ENCODE measurements at regions not wholly inside any gene's neighbourhood (a gene's known extent, or its start where the extent isn't known, plus 50 kb on each side); places are given as distances from the start of the nearest gene placed in this dataset.
"Not testable (repeated sequence)": the region's sequence is repeated elsewhere in the genome, so short reads cannot be mapped to it uniquely, and the experiment has no call there.

DNA sequence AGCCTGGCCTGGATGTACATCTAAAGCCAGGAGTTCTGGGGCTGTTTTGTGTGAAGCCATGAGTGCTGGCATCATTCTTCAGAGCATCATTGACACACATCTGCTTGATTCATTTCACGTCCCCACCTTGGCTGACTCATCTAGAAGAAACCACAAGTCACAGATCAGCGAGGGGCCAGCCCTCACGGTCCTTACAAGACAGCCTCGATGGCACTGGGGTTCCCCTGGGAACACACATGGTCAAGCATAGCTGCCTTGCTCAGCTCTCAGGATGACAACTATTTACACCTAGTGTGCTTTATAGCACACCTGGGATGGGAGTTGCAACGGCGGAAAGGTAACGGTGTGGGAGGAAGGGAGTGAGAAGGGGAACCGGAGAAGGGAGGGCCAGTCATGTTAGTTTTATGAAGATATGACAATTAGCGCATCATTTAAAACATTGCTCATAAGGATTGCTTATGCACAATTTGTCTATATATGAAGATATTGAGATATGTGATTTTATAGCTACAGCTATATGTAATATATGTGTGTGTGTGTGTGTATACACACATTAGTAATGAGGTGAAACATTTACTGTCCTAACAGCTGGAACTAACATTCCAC, 227.1 kb downstream of the RPLP1 start:
- H3K4me3 ChIP-seq = no peak overlapping the region
- intact Hi-C loops (cut with DNase I; ENCODE audit: low total_unique reads) = no loop called here
- TF ChIP-seq, protein P1, sequence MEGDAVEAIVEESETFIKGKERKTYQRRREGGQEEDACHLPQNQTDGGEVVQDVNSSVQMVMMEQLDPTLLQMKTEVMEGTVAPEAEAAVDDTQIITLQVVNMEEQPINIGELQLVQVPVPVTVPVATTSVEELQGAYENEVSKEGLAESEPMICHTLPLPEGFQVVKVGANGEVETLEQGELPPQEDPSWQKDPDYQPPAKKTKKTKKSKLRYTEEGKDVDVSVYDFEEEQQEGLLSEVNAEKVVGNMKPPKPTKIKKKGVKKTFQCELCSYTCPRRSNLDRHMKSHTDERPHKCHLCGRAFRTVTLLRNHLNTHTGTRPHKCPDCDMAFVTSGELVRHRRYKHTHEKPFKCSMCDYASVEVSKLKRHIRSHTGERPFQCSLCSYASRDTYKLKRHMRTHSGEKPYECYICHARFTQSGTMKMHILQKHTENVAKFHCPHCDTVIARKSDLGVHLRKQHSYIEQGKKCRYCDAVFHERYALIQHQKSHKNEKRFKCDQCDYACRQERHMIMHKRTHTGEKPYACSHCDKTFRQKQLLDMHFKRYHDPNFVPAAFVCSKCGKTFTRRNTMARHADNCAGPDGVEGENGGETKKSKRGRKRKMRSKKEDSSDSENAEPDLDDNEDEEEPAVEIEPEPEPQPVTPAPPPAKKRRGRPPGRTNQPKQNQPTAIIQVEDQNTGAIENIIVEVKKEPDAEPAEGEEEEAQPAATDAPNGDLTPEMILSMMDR (IDR thresholded peaks at IDR 0.05) = no peak
- TF ChIP-seq POLR2A (IDR thresholded peaks at IDR 0.05) (no peak), POLR2AphosphoS5 (IDR thresholded peaks at IDR 0.05) (no peak), EP300 (IDR thresholded peaks at IDR 0.05; ENCODE audit: low read depth) (no peak)
- H3K27me3 ChIP-seq = no peaks in the 10 kb centered on the region
- peaks cover 0 to 6% of the 10 kb centered on the region in 2 donors for H3K9me3 ChIP-seq
- in situ Hi-C loops (cut with MboI; ENCODE audit: low pct_ligation_motif_present in 1 of 4, low pct_unique_long_range_greater_than_20kb in 1 of 4, low sequenced_read_pairs in 3 of 4) = no loop called here
- 70 to 74% methylated on average over 7 to 9 of the region's 9 CpGs for WGBS, 2 donors (ENCODE audit: low coverage in 1 of 2)
- no peak overlapping the region for H3K27ac ChIP-seq
- no peaks in the 10 kb centered on the region for H3K4me1 ChIP-seq
- DNase-seq = no peak
- no peaks in the 10 kb centered on the region for H3K36me3 ChIP-seq

DNA sequence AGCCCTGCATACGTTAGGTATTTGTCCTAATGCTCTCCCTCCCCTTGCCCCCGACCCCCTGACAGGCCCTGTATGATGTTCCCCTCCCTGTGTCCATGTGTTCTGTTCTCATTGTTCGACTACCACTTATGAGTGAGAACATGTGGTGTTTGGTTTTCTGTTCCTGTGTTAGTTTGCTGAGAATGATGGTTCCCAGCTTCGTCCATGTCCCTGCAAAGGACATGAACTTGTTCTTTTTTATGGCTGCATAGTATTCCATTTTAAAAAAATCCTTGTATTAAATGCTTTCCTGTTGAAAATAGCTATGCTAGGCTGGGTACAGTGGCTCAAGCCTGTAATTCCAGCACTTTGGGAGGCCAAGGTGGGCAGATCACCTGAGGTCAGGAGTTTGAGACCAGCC, 232.2 kb downstream of the RPLP1 start:
- 83 to 89% methylated on average over 4 of the region's 4 CpGs for WGBS, 2 donors (ENCODE audit: low coverage in 1 of 2)
- in situ Hi-C loops (cut with MboI; ENCODE audit: low pct_ligation_motif_present in 1 of 4, low pct_unique_long_range_greater_than_20kb in 1 of 4, low sequenced_read_pairs in 3 of 4); H3K27me3 ChIP-seq; H3K36me3 ChIP-seq; H3K4me1 ChIP-seq; DNase-seq; H3K27ac ChIP-seq; H3K4me3 ChIP-seq; intact Hi-C loops (cut with DNase I; ENCODE audit: low total_unique reads): not testable (repeated sequence)
- H3K9me3 ChIP-seq = peaks cover 19 to 21% of the 10 kb centered on the region in 2 donors

DNA sequence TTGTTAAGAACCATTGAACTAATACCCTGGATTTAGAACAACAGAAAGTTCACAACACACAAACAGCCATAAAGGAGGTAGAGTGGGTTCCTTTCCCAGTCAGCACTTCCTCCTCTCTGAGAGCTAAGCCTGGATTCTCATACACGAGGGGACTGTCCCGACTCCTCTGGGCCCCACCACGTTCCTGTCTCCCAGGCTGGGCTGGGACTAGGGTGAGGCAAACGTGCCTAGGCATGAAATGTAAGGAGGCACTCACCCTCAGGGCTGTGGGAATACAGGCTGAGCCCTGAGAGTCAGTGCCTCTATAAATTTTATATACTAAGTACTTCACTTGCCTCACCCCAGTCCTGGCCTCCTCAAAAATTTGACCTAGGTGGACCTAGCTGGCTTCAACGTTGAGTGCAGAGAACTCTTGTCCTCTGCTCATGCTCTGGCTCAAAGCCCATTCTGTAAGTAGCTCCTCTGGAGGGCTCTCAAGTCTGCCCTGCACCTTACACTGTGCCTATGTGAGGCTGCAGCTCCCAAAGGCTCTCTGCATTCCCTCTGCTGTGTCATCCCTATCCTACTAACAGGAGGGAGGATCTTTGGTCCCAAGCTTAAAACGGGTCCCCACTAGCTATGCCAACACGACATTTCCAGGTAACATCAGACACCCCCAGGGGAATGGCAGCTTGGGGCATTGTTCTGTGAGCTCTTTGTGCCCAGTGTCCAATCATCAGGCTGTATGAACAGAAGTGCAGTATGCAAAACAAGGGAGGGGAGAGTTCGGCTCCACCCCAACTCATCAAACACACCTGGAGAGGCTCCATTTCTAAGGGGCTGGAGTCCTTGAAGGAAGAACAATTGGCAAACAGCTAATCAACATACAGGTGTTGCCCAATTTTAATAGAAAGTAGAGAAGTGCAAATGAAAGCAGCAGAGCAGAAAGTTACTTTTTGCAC, 233.2 kb downstream of the RPLP1 start:
- peak; percentile 25 for DNase-seq
- Histone ChIP-seq H3K9me3 (peaks cover 23 to 24% of the 10 kb centered on the region in 2 donors), H3K27me3 (no peaks in the 10 kb centered on the region), H3K4me1 (peaks cover 0 to 3% (median 0%) of the 10 kb centered on the region in 4 donors), H3K4me3 (no peak overlapping the region), H3K27ac (no peak overlapping the region), H3K36me3 (no peaks in the 10 kb centered on the region)
- in situ Hi-C loops (cut with MboI; ENCODE audit: low pct_ligation_motif_present in 1 of 4, low pct_unique_long_range_greater_than_20kb in 1 of 4, low sequenced_read_pairs in 3 of 4) = no loop called here
- intact Hi-C loops (cut with DNase I; ENCODE audit: low total_unique reads) = no loop called here
- WGBS, 2 donors (ENCODE audit: low coverage in 1 of 2) = 40% methylated on average over 8 of the region's 8 CpGs; no CpG with 5 or more reads in 1 of the 2 donors
- TF ChIP-seq POLR2A (IDR thresholded peaks at IDR 0.05) = no peak
- no peak for TF ChIP-seq EP300 (IDR thresholded peaks at IDR 0.05; ENCODE audit: low read depth)
- TF ChIP-seq, protein P1 (IDR thresholded peaks at IDR 0.05) = no peak
- TF ChIP-seq POLR2AphosphoS5 (IDR thresholded peaks at IDR 0.05) = no peak

DNA sequence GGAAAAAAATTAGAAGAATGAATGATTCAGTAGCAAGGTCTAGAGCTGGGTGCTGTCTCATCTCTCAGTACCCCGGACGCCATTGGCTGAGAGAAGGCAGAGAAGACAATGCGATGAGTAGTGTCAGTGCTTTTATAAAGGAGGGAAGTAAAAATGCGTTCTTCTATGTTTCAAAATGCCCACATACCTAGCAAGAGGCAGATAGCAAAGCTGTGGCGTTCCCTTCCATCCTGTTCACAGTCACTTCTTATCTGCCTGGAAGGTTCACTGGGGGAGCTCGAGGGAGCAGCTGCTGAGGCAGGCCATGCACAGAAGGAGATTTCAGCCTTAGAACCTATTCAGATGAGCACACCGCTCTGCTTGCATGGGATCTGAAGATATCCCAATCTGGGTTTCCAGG, 234.0 kb downstream of the RPLP1 start:
- Histone ChIP-seq H3K4me1 (peaks cover 0 to 3% (median 0%) of the 10 kb centered on the region in 4 donors), H3K27ac (no peak overlapping the region), H3K9me3 (peaks cover 23 to 24% of the 10 kb centered on the region in 2 donors), H3K4me3 (no peak overlapping the region), H3K27me3 (no peaks in the 10 kb centered on the region), H3K36me3 (no peaks in the 10 kb centered on the region)
- in situ Hi-C loops (cut with MboI; ENCODE audit: low pct_ligation_motif_present in 1 of 4, low pct_unique_long_range_greater_than_20kb in 1 of 4, low sequenced_read_pairs in 3 of 4) = no loop called here
- TF ChIP-seq POLR2AphosphoS5 (IDR thresholded peaks at IDR 0.05) (no peak), EP300 (IDR thresholded peaks at IDR 0.05; ENCODE audit: low read depth) (no peak), POLR2A (IDR thresholded peaks at IDR 0.05) (no peak)
- TF ChIP-seq, protein P1 (IDR thresholded peaks at IDR 0.05) = no peak
- intact Hi-C loops (cut with DNase I; ENCODE audit: low total_unique reads) = no loop called here
- DNase-seq = no peak
- WGBS, 2 donors (ENCODE audit: low coverage in 1 of 2) = 91 to 100% methylated on average over 3 to 7 of the region's 7 CpGs
